Kidney epithelial cell (primary cell): ENCODE measurements at regions not wholly inside any gene's neighbourhood (a gene's known extent, or its start where the extent isn't known, plus 50 kb on each side); places are given as distances from the start of the nearest gene placed in this dataset.
"Not testable (repeated sequence)": the region's sequence is repeated elsewhere in the genome, so short reads cannot be mapped to it uniquely, and the experiment has no call there.

Source experiments
- DNase-seq: peaks from one replicate; pipeline ENCODE4 v3.0.0-alpha.2; 2010; ENCODE audit warnings: low read depth
- H3K27me3 ChIP-seq: 2 replicates; pipeline ENCODE4 v1.6.0; 2011; ENCODE audit warnings: low read length; ENCODE audit not compliant: control insufficient read depth, insufficient read depth
- H3K36me3 ChIP-seq: 2 replicates; pipeline ENCODE4 v1.5.1; 2011; ENCODE audit warnings: low read length; ENCODE audit not compliant: control insufficient read depth, insufficient read depth
- H3K4me3 ChIP-seq: 2 replicates; pipeline ENCODE4 v1.5.1; 2011; ENCODE audit warnings: low read depth, mild to moderate bottlenecking, control low read depth, low read length
- CTCF ChIP-seq: IDR thresholded peaks from 2 replicates; pipeline ENCODE4 v1.5.1; 2011; ENCODE audit warnings: mild to moderate bottlenecking, moderate library complexity, low read length, control low read depth, inconsistent platforms; ENCODE audit not compliant: insufficient read depth, poor library complexity, severe bottlenecking

GRCh38 chrX:140022482-140022881, 57.2 kb upstream of the CXorf66 start:
- no peak for TF ChIP-seq CTCF
- no peaks in the 10 kb centered on the region for H3K27me3 ChIP-seq
- no peak overlapping the region for H3K4me3 ChIP-seq
- H3K36me3 ChIP-seq = no peaks in the 10 kb centered on the region
- DNase-seq = no peak

GRCh38 chrX:140019134-140019533, 53.8 kb upstream of the CXorf66 start:
- H3K36me3 ChIP-seq, H3K27me3 ChIP-seq, DNase-seq, H3K4me3 ChIP-seq: not testable (repeated sequence)
